K562 (cell line): ENCODE measurements at regions not wholly inside any gene's neighbourhood (a gene's known extent, or its start where the extent isn't known, plus 50 kb on each side); places are given as distances from the start of the nearest gene placed in this dataset.
A peak's percentile ranks its signal among the peaks of the same experiment; 100 is the strongest.
"Not testable (repeated sequence)": the region's sequence is repeated elsewhere in the genome, so short reads cannot be mapped to it uniquely, and the experiment has no call there.

Source experiments
- ATF1 ChIP-seq, 2 experiments: fragments of 450-650 bp in 1 of 2; IDR thresholded peaks; 2 replicates each; pipeline ENCODE4 v1.6.1; 2016; ENCODE audit warnings: missing compliant biosample characterization in 1 of 2, missing genetic modification characterization in 1 of 2
- CBX3 ChIP-seq, 2 experiments: IDR thresholded peaks; 1 replicate in 1 of 2; 2 replicates in 1 of 2; pipeline ENCODE4 v1.6.1; 2012; ENCODE audit warnings: inconsistent platforms in 2 of 2, low read length in 2 of 2, borderline replicate concordance in 1 of 2, control low read depth in 1 of 2
- CTCF ChIP-seq, 3 experiments: IDR thresholded peaks in 2 of 3; conservative IDR thresholded peaks in 1 of 3; 2 replicates each; pipeline ENCODE4 v1.5.1; 2011 to 2012; ENCODE audit warnings: low read length in 3 of 3, mild to moderate bottlenecking in 3 of 3, control low read depth in 2 of 3, improper control_type of control experiment in 1 of 3, inconsistent platforms in 1 of 3, low read depth in 1 of 3, mixed read lengths in 1 of 3, moderate library complexity in 1 of 3; ENCODE audit not compliant: insufficient read depth in 2 of 3
- DPF2 ChIP-seq: fragments of 450-650 bp; IDR thresholded peaks from 2 replicates; pipeline ENCODE4 v1.6.1; 2016
- EZH2 ChIP-seq: IDR thresholded peaks from 2 replicates; pipeline ENCODE4 v1.6.1; 2012; ENCODE audit warnings: low read depth, mild to moderate bottlenecking, inconsistent platforms, low read length, borderline replicate concordance
- MAFF ChIP-seq: IDR thresholded peaks from 2 replicates; pipeline ENCODE4 v1.6.1; 2012; ENCODE audit warnings: low read length, improper control_type of control experiment
- PATZ1 ChIP-seq: fragments of 250-450 bp; sonication (Bioruptor Pico); IDR thresholded peaks from 2 replicates; pipeline ENCODE4 v1.5.0; 2020; ENCODE audit warnings: mild to moderate bottlenecking, borderline replicate concordance
- RFX5 ChIP-seq: IDR thresholded peaks from 2 replicates; pipeline ENCODE4 v1.6.1; 2011; ENCODE audit warnings: low read depth, mild to moderate bottlenecking, improper control_type of control experiment, low read length
- TBP ChIP-seq: optimal IDR thresholded peaks from 2 replicates; pipeline ENCODE3; 2011; ENCODE audit warnings: low read depth, low read length, improper control_type of control experiment
- ZFX ChIP-seq: sonication (generic); formaldehyde crosslinking; IDR thresholded peaks from 2 replicates; pipeline ENCODE4 v1.8.0; 2022; ENCODE audit warnings: mild to moderate bottlenecking, missing genetic modification reagents, moderate library complexity
- ZSCAN29 ChIP-seq: fragments of 450-650 bp; IDR thresholded peaks from 2 replicates; pipeline ENCODE4 v1.6.1; 2017

- not testable (repeated sequence) for TF ChIP-seq CBX3 (IDR thresholded peaks at IDR 0.05; ENCODE audit: borderline replicate concordance in 1 of 2, low read length in 2 of 2); CTCF (IDR thresholded peaks at IDR 0.05 in 2 of 3, conservative IDR thresholded peaks at IDR 0.05 in 1 of 3; ENCODE audit: insufficient read depth in 2 of 3, low read depth in 1 of 3, low read length in 3 of 3); ZFX (CRISPR knock-in tag); PATZ1 (CRISPR knock-in tag); ZSCAN29; MAFF; RFX5; TBP; ATF1 (CRISPR knock-in tag; IDR thresholded peaks at IDR 0.05); ATF1 (tag; IDR thresholded peaks at IDR 0.05); EZH2
- TF ChIP-seq DPF2 = peak; percentile 84
Observed at GRCh38 chr2:91766349-91767048, 3075.0 kb downstream of the RPIA start.
